ENCODE measurements at regions not wholly inside any gene's neighbourhood (a gene's known extent, or its start where the extent isn't known, plus 50 kb on each side); places are given as distances from the start of the nearest gene placed in this dataset.

GRCh38 chr4:100816436-100817045 is 298.7 kb upstream of the EMCN start:
- Mint-ChIP-seq H3K27ac (no peak overlapping the region), H3K36me3 (ENCODE audit: low read depth) (no peaks in the 10 kb centered on the region), H3K9me3 (no peaks in the 10 kb centered on the region), H3K4me3 (no peak overlapping the region), H3K27me3 (ENCODE audit: insufficient read depth) (no peaks in the 10 kb centered on the region), H3K4me1 (peaks cover 2% of the 10 kb centered on the region)
- no peaks in the 10 kb centered on the region for H3K27me3 ChIP-seq (ENCODE audit: control insufficient read depth, insufficient read depth, low read length, poor library complexity, severe bottlenecking)
- no peak for TF ChIP-seq CTCF (conservative IDR thresholded peaks at IDR 0.05)
- H3K9ac ChIP-seq (ENCODE audit: extremely low read depth, low read length, poor library complexity, severe bottlenecking), result no peak overlapping the region
- WGBS, 2 experiments (ENCODE audit: insufficient coverage in 1 of 2, insufficient read length in 1 of 2), result 90 to 100% methylated on average over 2 of the region's 2 CpGs
- no peak for DNase-seq
- H3K36me3 ChIP-seq (ENCODE audit: control insufficient read depth, insufficient read depth, low read length), result no peaks in the 10 kb centered on the region
- no peak overlapping the region for H3K27ac ChIP-seq (ENCODE audit: low read depth, low read length)
- no peak overlapping the region for H3K4me3 ChIP-seq (ENCODE audit: low read length)
- no peaks in the 10 kb centered on the region for H3K9me3 ChIP-seq (ENCODE audit: control insufficient read depth, low read length)
- H3K4me1 ChIP-seq (ENCODE audit: control insufficient read depth, insufficient read depth, low read length), result no peaks in the 10 kb centered on the region

GRCh38 chr4:100811046-100811445 is 293.2 kb upstream of the EMCN start:
- Histone ChIP-seq H3K4me3 (ENCODE audit: low read length) (no peak overlapping the region), H3K9ac (ENCODE audit: extremely low read depth, low read length, poor library complexity, severe bottlenecking) (no peak overlapping the region), H3K36me3 (ENCODE audit: control insufficient read depth, insufficient read depth, low read length) (no peaks in the 10 kb centered on the region), H3K4me1 (ENCODE audit: control insufficient read depth, insufficient read depth, low read length) (no peaks in the 10 kb centered on the region), H3K9me3 (ENCODE audit: control insufficient read depth, low read length) (no peaks in the 10 kb centered on the region), H3K27me3 (ENCODE audit: control insufficient read depth, insufficient read depth, low read length, poor library complexity, severe bottlenecking) (no peaks in the 10 kb centered on the region), H3K27ac (ENCODE audit: low read depth, low read length) (peak overlapping the region; percentile 56)
- Mint-ChIP-seq H3K4me1 (no peaks in the 10 kb centered on the region), H3K4me3 (no peak overlapping the region), H3K27ac (no peak overlapping the region), H3K27me3 (ENCODE audit: insufficient read depth) (no peaks in the 10 kb centered on the region), H3K9me3 (no peaks in the 10 kb centered on the region), H3K36me3 (ENCODE audit: low read depth) (no peaks in the 10 kb centered on the region)
- WGBS, 2 experiments (ENCODE audit: insufficient coverage in 1 of 2, insufficient read length in 1 of 2), result 70% methylated on average over 2 of the region's 2 CpGs
- TF ChIP-seq CTCF (conservative IDR thresholded peaks at IDR 0.05), result no peak
- no peak for DNase-seq

GRCh38 chr4:100809506-100809905 is 291.7 kb upstream of the EMCN start:
- Mint-ChIP-seq H3K4me1 (no peaks in the 10 kb centered on the region), H3K4me3 (no peak overlapping the region), H3K27me3 (ENCODE audit: insufficient read depth) (no peaks in the 10 kb centered on the region), H3K9me3 (no peaks in the 10 kb centered on the region), H3K27ac (no peak overlapping the region), H3K36me3 (ENCODE audit: low read depth) (no peaks in the 10 kb centered on the region)
- no peak for DNase-seq
- Histone ChIP-seq H3K27ac (ENCODE audit: low read depth, low read length) (no peak overlapping the region), H3K4me3 (ENCODE audit: low read length) (no peak overlapping the region), H3K4me1 (ENCODE audit: control insufficient read depth, insufficient read depth, low read length) (no peaks in the 10 kb centered on the region), H3K36me3 (ENCODE audit: control insufficient read depth, insufficient read depth, low read length) (no peaks in the 10 kb centered on the region), H3K9ac (ENCODE audit: extremely low read depth, low read length, poor library complexity, severe bottlenecking) (no peak overlapping the region), H3K27me3 (ENCODE audit: control insufficient read depth, insufficient read depth, low read length, poor library complexity, severe bottlenecking) (no peaks in the 10 kb centered on the region), H3K9me3 (ENCODE audit: control insufficient read depth, low read length) (no peaks in the 10 kb centered on the region)
- no peak for TF ChIP-seq CTCF (conservative IDR thresholded peaks at IDR 0.05)
- WGBS, 2 experiments (ENCODE audit: insufficient coverage in 1 of 2, insufficient read length in 1 of 2), result 93% methylated on average over 2 of the region's 2 CpGs; no CpG with 5 or more reads in 1 of the 2 experiments

All from endodermal cell (in vitro differentiated cells).